HL-60 (cell line): ENCODE measurements at regions not wholly inside any gene's neighbourhood (a gene's known extent, or its start where the extent isn't known, plus 50 kb on each side); places are given as distances from the start of the nearest gene placed in this dataset.

Experiments
- GABPA ChIP-seq: IDR thresholded peaks from 2 replicates; pipeline ENCODE4 v1.6.1; 2012; ENCODE audit warnings: low read depth
- POLR2AphosphoS5 ChIP-seq: IDR thresholded peaks from 2 replicates; pipeline ENCODE4 v1.6.1; 2012; ENCODE audit warnings: low read depth
- TF ChIP-seq, protein P1 (sequence below): IDR thresholded peaks from one replicate; pipeline ENCODE4 v1.5.1; 2011; ENCODE audit warnings: low read length, control low read depth, inconsistent platforms; ENCODE audit not compliant: insufficient read depth

DNA sequence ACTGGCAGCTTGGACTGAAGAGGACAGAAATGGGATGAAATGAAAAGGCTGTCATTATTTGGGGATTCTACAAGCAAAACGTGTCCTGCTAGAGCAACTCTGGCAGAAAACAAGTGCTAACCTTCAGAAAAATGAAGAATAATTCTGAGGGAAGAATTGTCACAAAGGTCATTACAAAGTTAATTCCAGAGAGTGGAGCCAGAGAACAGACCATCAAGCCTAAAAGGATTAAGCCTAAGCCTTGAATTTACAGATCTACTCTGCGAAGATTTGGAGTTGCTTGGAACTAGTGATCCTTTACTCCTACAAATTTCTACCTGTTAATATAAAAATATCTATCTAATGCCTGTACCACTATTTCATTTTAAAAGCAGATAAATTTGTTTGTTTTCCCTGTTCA lies 1077.3 kb upstream of the CNTN5 start:
- TF ChIP-seq, protein P1, sequence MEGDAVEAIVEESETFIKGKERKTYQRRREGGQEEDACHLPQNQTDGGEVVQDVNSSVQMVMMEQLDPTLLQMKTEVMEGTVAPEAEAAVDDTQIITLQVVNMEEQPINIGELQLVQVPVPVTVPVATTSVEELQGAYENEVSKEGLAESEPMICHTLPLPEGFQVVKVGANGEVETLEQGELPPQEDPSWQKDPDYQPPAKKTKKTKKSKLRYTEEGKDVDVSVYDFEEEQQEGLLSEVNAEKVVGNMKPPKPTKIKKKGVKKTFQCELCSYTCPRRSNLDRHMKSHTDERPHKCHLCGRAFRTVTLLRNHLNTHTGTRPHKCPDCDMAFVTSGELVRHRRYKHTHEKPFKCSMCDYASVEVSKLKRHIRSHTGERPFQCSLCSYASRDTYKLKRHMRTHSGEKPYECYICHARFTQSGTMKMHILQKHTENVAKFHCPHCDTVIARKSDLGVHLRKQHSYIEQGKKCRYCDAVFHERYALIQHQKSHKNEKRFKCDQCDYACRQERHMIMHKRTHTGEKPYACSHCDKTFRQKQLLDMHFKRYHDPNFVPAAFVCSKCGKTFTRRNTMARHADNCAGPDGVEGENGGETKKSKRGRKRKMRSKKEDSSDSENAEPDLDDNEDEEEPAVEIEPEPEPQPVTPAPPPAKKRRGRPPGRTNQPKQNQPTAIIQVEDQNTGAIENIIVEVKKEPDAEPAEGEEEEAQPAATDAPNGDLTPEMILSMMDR: no peak
- no peak for TF ChIP-seq POLR2AphosphoS5
- no peak for TF ChIP-seq GABPA
